Stimulated activated CD4-positive, alpha-beta T cell treated with anti-CD3 and anti-CD28 coated beads, Interleukin-15, amount 100 ng/mL, for 24 hours (primary cell): ENCODE measurements at regions not wholly inside any gene's neighbourhood (a gene's known extent, or its start where the extent isn't known, plus 50 kb on each side); places are given as distances from the start of the nearest gene placed in this dataset.
"Not testable (repeated sequence)": the region's sequence is repeated elsewhere in the genome, so short reads cannot be mapped to it uniquely, and the experiment has no call there.

Experiments
- DNase-seq: peaks from one replicate; pipeline ENCODE4 v3.0.0-alpha.2; 2020

DNA sequence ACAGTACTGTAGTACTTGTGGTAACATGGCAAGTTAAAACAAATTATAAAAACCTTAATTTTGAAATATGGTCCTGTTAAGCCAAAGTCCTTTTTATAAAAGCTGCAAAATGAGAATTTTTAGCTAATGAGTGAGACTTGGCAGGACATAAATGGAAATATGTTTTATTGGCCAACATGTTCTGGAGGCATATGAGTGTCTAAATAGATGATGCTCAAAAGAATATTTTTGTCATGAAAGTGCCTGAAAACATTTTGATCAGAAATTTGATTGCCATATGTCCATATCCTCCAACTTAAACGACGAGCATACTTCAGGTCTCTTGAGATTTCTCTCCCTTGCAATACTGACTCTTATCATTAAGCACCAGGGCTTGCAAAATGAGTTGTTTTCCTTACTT is 972.6 kb downstream of the TMTC2 start:
- no peak for DNase-seq

GRCh38 chr12:83656004-83656403 is 969.3 kb downstream of the TMTC2 start:
- DNase-seq, result no peak

- DNase-seq, result no peak
Observed at GRCh38 chr12:83642205-83642604, 955.5 kb downstream of the TMTC2 start.

GRCh38 chr12:83641789-83642188 is 955.1 kb downstream of the TMTC2 start:
- DNase-seq, result no peak

DNA sequence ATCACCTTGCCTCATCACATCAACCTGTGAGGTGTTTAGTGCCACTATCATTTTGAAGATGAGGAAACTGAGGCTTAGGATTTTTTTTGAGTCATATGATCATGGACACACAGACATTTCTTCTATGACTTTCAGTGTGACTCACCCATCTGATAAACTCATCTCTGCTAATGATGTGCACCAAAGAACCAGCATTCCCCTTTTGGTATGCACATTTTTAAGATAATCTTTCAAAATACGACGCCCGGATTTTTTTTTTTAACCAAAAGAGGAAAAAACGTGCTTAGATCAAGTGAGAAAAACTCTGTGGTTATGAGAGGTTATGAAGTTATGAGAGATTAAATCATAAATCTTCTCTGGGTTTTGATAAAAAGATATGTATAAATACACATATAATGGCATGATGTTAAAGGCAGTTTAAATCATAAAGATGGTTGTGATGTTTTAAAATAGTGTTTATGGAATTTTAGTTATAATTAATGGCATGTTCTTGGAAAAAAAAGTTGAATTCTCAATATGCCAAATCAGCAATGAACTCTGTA is 948.1 kb downstream of the TMTC2 start:
- DNase-seq, result no peak

GRCh38 chr12:83630526-83630925 is 943.8 kb downstream of the TMTC2 start:
- no peak for DNase-seq

- DNase-seq, result no peak
Observed at GRCh38 chr12:83629931-83630330, 943.2 kb downstream of the TMTC2 start.

DNA sequence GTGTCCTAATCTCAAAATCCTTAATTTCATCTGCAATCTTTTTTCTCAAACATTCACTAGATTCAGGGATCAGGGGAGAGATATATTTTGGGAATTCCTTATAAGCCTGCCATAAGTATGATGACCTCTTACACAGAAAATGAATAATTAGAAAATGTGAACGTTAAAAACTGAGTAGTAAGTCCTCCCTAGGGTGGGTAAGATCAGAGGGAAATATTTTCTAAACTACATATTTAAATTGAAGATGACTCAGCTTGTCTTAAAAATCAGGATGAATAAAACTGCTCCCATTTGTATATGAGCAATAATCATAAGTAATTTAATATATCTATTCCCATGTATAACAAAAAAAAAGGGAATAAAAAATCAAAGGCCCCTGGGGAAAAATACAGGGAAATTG is 935.5 kb downstream of the TMTC2 start:
- DNase-seq, result no peak

GRCh38 chr12:83619973-83620372 is 933.3 kb downstream of the TMTC2 start:
- DNase-seq, result no peak

- DNase-seq, result no peak
Observed at GRCh38 chr12:83615152-83615551, 928.4 kb downstream of the TMTC2 start.

- no peak for DNase-seq
Observed at GRCh38 chr12:83613586-83614110, 926.9 kb downstream of the TMTC2 start.

DNA sequence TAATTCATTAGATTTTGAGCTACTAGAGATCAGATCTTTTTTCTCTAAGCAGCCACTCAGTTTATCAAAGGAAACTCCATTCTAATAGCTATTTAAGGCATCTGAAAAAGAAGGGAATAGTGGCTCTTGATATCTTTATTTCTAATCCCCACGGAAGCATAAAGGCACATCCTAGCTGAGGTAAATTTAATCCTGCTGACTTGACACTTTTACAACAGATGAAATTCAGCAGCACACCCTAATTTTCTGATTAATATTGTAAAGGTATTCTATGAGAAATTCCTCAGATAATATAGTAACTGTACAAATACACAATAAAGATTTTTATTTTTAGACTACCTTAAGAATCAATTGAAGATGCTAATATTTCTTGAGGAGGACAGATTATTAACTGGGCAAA is 916.4 kb downstream of the TMTC2 start:
- no peak for DNase-seq

GRCh38 chr12:83575326-83575725 is 888.6 kb downstream of the TMTC2 start:
- DNase-seq, result no peak

DNA sequence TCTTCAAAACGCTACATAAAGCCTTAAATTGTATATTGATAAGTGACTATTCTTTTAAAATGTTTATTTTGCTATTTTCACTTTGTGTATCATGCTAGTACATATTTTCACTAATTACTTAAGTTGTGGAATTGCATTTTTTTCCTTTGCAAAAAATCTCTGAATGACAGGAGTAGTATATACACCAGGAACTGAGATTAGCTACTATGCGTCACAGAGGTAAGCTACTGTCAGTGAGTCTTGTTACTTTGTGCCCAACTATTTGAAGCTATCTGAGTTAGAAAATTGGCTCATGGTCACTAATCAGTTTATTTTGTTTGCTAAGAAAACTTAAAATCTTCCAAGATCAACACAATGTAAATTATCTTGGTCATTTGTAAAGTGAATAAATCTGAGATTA is 887.4 kb downstream of the TMTC2 start:
- no peak for DNase-seq

- DNase-seq, result no peak
Observed at GRCh38 chr12:83573671-83574070, 887.0 kb downstream of the TMTC2 start.

DNA sequence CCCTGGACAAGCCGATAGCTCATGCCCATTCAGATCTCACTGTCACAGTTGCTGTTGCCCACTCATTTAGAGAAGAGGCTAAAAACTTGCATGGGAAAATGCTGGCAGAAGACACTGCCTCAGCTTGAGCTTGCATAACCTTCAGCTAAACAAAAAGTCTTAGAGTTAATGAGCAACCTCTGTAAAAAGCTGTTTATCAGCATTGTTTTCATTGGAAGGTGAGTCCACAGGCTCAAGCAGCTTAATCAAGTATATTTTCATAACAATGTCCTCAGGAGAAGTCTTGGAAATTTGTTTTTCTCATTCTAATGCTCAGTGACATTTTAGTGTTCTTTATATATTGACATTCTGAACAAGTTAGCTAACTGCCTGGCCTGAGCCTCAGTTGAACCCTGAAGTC is 872.9 kb downstream of the TMTC2 start:
- no peak for DNase-seq

GRCh38 chr12:83556040-83556439 is 869.3 kb downstream of the TMTC2 start:
- DNase-seq, result not testable (repeated sequence)

- DNase-seq, result no peak
Observed at GRCh38 chr12:83541446-83541845, 854.7 kb downstream of the TMTC2 start.

DNA sequence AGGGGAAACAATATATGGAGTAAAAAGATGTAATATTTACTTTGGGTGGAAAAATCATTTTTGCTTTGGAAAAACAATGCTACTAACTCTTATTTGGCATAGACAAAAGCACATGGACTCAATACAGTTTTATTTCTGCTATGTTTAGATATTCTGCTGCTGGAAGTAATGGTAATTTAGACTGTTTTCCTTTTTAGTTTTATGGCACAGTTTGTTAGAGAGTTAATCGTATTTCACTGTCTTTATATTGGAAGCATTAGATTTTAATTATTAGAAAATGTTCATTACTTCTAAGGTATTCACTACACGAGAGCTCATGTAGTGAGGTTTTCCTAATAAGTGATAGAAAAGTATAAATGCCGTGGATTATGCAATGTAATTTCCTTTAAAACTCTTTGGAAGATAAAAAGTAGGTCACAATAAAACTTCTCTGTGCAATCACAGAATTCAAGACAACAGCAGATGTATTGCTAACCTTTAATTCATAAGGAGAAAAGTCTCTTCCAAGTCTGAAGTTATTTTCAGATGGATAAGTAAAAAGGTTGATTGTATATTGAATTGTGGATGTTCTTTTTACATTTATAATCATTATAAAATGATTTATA is 851.8 kb downstream of the TMTC2 start:
- no peak for DNase-seq

- DNase-seq, result no peak
Observed at GRCh38 chr12:83537428-83538053, 850.8 kb downstream of the TMTC2 start.

DNA sequence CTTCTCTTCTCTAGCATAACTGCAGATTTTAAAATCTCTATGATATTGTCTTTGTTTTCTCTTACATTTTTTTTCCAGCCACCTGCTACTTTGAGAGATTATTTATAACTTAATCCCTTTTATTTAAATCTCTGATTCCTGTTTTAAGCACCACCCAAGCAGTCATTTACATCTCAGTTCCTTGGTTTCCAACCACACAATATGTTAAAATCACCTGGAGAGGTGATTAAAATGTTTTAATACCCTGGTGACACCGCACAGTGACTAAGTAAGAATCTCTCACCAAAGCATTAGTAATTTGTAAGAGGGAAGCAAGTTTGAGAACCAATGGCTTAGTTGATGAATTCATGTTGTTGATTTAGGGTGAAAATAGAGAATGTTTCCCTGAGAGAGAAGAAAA is 849.8 kb downstream of the TMTC2 start:
- DNase-seq, result no peak

DNA sequence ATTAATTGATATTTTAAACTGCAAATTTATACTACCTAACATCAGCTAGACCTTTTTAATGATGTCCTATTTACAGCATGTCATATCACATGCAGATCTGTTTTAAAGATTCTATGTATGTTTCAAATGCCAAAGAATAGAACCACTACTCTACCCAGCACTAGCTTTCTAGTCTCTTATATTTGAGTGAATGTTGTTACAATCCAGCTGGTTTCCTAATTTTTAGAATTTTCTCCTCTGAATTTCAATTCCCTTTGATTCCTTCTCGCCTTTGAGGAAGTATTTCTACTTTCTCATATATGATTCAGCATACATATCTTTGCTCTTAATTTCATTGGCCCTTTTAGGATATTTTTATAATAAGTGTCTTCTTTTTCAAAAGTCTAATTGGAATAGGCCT is 841.9 kb downstream of the TMTC2 start:
- DNase-seq, result no peak

GRCh38 chr12:83527810-83528209 is 841.1 kb downstream of the TMTC2 start:
- no peak for DNase-seq

DNA sequence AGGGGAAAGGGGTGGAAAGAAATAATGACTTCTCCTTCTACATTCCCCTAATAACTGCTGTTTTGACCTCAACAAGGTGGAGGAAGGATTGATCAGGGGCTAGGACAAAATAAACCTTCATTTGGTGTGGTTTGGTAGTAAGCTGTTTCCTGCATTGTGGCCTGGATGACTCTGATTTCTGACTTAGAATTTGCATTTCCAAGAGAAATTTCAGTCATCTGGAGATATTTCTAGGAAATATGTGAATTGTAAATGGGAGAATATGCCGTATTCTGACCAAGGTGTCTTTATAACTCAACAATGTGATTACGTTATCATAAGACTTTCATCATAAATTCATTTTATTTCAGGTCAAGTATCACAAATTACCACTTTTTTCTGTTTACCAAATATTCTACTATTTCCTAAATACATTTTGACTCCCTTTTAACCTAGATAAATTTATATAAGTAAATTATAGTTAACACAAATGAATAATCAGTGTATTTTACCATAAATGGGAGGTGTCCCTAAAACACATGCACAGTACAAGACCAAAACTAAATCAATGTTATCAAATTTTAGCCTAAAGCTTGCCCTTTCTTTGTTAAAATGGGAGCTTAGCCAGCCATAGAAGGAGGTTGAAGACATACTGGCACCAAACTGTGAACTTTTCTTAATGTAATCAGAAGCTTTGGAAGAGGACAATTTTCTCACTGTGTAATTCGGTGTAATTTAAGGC is 828.8 kb downstream of the TMTC2 start:
- no peak for DNase-seq
